HEK293T (cell line): ENCODE measurements at regions not wholly inside any gene's neighbourhood (a gene's known extent, or its start where the extent isn't known, plus 50 kb on each side); places are given as distances from the start of the nearest gene placed in this dataset.

ENCODE experiments used
- BHLHE40 ChIP-seq: fragments of 450-650 bp; IDR thresholded peaks from 2 replicates; pipeline ENCODE4 v1.6.1; 2016; ENCODE audit warnings: mild to moderate bottlenecking, moderate library complexity, borderline replicate concordance
- CTBP1 ChIP-seq: fragments of 450-650 bp; IDR thresholded peaks from 2 replicates; pipeline ENCODE4 v1.6.1; 2016; ENCODE audit warnings: borderline replicate concordance
- ZNF384 ChIP-seq: fragments of 450-650 bp; IDR thresholded peaks from 2 replicates; pipeline ENCODE4 v1.6.1; 2016

- TF ChIP-seq BHLHE40, result no peak
- no peak for TF ChIP-seq ZNF384
- TF ChIP-seq CTBP1, result no peak
Measured at GRCh38 chr2:163213661-163214081, 375.1 kb upstream of the KCNH7 start.
